Loucy (cell line): ENCODE measurements at regions not wholly inside any gene's neighbourhood (a gene's known extent, or its start where the extent isn't known, plus 50 kb on each side); places are given as distances from the start of the nearest gene placed in this dataset.
"Not testable (repeated sequence)": the region's sequence is repeated elsewhere in the genome, so short reads cannot be mapped to it uniquely, and the experiment has no call there.

Experiments used
- H2AFZ ChIP-seq: fragments of 200-600 bp; sonication (generic); 2 replicates; pipeline ENCODE4 v1.6.0; 2016; ENCODE audit warnings: antibody characterized with exemption, mild to moderate bottlenecking, low read length, moderate library complexity
- H3F3A ChIP-seq: fragments of 200-600 bp; 2 replicates; pipeline ENCODE4 v1.6.0; 2016; ENCODE audit warnings: antibody characterized with exemption, low read depth, mild to moderate bottlenecking
- H3K27me3 ChIP-seq: fragments of 200-600 bp; sonication (generic); 2 replicates; pipeline ENCODE4 v1.6.1; 2014; ENCODE audit warnings: low read length, mild to moderate bottlenecking; ENCODE audit not compliant: insufficient read depth, poor library complexity, severe bottlenecking
- H3K36me3 ChIP-seq: fragments of 200-600 bp; sonication (generic); 2 replicates; pipeline ENCODE4 v1.6.1; 2016; ENCODE audit warnings: low read length; ENCODE audit not compliant: insufficient read depth
- H3K4me1 ChIP-seq: fragments of 200-600 bp; sonication (generic); 2 replicates; pipeline ENCODE4 v1.5.1; 2014; ENCODE audit warnings: low read length, mild to moderate bottlenecking; ENCODE audit not compliant: insufficient read depth, poor library complexity, severe bottlenecking
- H3K4me2 ChIP-seq: fragments of 200-600 bp; sonication (generic); 2 replicates; pipeline ENCODE4 v1.6.0; 2014; ENCODE audit warnings: antibody characterized with exemption, low read length, low read depth, mild to moderate bottlenecking; ENCODE audit not compliant: poor library complexity, severe bottlenecking
- H3K4me3 ChIP-seq: fragments of 200-600 bp; sonication (generic); 2 replicates; pipeline ENCODE4 v1.5.1; 2014; ENCODE audit warnings: low read length, mild to moderate bottlenecking, mixed read lengths; ENCODE audit not compliant: poor library complexity, severe bottlenecking
- H3K79me2 ChIP-seq: fragments of 200-600 bp; sonication (generic); 2 replicates; pipeline ENCODE4 v1.6.1; 2014; ENCODE audit warnings: low read length; ENCODE audit not compliant: insufficient read depth
- H3K9ac ChIP-seq: fragments of 200-600 bp; sonication (generic); 2 replicates; pipeline ENCODE4 v1.6.0; 2014; ENCODE audit warnings: mild to moderate bottlenecking, low read depth, low read length, moderate library complexity; ENCODE audit not compliant: poor library complexity, severe bottlenecking
- H3K9me2 ChIP-seq: fragments of 200-600 bp; sonication (generic); replicated peaks from 2 replicates; pipeline ENCODE4 v1.6.1; 2016; ENCODE audit warnings: low read depth, low read length, mixed read lengths
- H3K9me3 ChIP-seq: fragments of 200-600 bp; sonication (generic); 2 replicates; pipeline ENCODE4 v1.6.1; 2014; ENCODE audit warnings: mild to moderate bottlenecking, antibody characterized with exemption, low read length, low read depth; ENCODE audit not compliant: insufficient read depth
- H4K20me1 ChIP-seq: fragments of 200-600 bp; sonication (generic); 2 replicates; pipeline ENCODE4 v1.6.0; 2014; ENCODE audit warnings: antibody characterized with exemption, low read length, mild to moderate bottlenecking; ENCODE audit not compliant: insufficient read depth, poor library complexity, severe bottlenecking
- EZH2phosphoT487 ChIP-seq: fragments of 200-600 bp; IDR thresholded peaks from 2 replicates; pipeline ENCODE4 v1.6.1; 2018; ENCODE audit warnings: antibody characterized with exemption, mild to moderate bottlenecking, moderate library complexity, borderline replicate concordance
- TF ChIP-seq, protein P1 (sequence below): fragments of 200-600 bp; sonication (generic); conservative IDR thresholded peaks from 2 replicates; pipeline ENCODE4 v1.5.1; 2014; ENCODE audit warnings: mild to moderate bottlenecking, antibody characterized with exemption, low read length

GRCh38 chr22:23466351-23466750, 113.7 kb downstream of the IGLL1 start:
- TF ChIP-seq EZH2phosphoT487: no peak
- TF ChIP-seq, protein P1, sequence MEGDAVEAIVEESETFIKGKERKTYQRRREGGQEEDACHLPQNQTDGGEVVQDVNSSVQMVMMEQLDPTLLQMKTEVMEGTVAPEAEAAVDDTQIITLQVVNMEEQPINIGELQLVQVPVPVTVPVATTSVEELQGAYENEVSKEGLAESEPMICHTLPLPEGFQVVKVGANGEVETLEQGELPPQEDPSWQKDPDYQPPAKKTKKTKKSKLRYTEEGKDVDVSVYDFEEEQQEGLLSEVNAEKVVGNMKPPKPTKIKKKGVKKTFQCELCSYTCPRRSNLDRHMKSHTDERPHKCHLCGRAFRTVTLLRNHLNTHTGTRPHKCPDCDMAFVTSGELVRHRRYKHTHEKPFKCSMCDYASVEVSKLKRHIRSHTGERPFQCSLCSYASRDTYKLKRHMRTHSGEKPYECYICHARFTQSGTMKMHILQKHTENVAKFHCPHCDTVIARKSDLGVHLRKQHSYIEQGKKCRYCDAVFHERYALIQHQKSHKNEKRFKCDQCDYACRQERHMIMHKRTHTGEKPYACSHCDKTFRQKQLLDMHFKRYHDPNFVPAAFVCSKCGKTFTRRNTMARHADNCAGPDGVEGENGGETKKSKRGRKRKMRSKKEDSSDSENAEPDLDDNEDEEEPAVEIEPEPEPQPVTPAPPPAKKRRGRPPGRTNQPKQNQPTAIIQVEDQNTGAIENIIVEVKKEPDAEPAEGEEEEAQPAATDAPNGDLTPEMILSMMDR: no peak
- H3K27me3 ChIP-seq: no peaks in the 10 kb centered on the region
- H3K9me3 ChIP-seq: no peaks in the 10 kb centered on the region
- no peaks in the 10 kb centered on the region for H4K20me1 ChIP-seq
- H3K9me2 ChIP-seq: no peaks in the 10 kb centered on the region
- no peaks in the 10 kb centered on the region for H3F3A ChIP-seq
- H3K9ac ChIP-seq: no peak overlapping the region
- H3K4me3 ChIP-seq: no peak overlapping the region
- no peaks in the 10 kb centered on the region for H3K36me3 ChIP-seq
- no peak overlapping the region for H3K4me2 ChIP-seq
- no peaks in the 10 kb centered on the region for H3K79me2 ChIP-seq
- H3K4me1 ChIP-seq: peaks cover 22% of the 10 kb centered on the region
- H2AFZ ChIP-seq: no peak overlapping the region

- not testable (repeated sequence) for H3K4me2 ChIP-seq, H3K79me2 ChIP-seq, H3K27me3 ChIP-seq
These were observed 115.3 kb downstream of the IGLL1 start for GRCh38 chr22:23464796-23465195.

DNA sequence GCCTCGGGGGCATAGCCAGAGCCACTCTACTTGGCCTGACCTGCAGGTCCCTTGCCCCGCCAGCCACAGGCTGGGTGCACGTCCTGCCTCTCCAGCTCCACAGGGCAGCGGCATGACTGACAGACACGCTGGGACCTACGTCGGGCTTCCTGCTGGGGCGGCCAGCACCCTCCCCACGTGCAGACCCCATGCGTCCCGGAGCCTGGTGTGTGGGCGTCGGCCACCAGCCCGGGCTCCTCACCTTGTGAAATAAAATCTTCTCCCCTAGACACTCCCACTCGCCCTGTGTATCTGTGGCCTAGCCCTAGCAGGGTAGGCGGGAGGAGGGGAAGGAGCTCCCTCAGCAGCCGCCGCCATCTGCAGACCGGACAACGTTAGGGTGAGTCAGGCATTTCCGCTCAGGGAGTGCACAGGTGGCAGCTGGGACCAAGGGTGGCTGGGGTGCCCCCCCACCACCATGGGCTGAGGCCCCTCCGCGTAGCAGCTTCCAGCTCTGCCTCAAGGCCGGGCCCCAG, 119.5 kb downstream of the IGLL1 start:
- H3K4me2 ChIP-seq: peak overlapping the region; percentile 53
- H3K27me3 ChIP-seq, H3F3A ChIP-seq, H3K36me3 ChIP-seq, H3K9me2 ChIP-seq, H3K9me3 ChIP-seq, H4K20me1 ChIP-seq: not testable (repeated sequence)
- 0 out of 2 replicates have a peak overlapping the region, but pooled peaks have one; percentile 52 for H2AFZ ChIP-seq
- H3K4me1 ChIP-seq: peaks cover 75% of the 10 kb centered on the region
- peak overlapping the region; percentile 64 for H3K4me3 ChIP-seq
- H3K79me2 ChIP-seq: peaks cover 28% of the 10 kb centered on the region
- peak overlapping the region; percentile 79 for H3K9ac ChIP-seq

More at GRCh38 chr22:23464796-23465195, 115.3 kb downstream of the IGLL1 start:
- H4K20me1 ChIP-seq, H2AFZ ChIP-seq, H3K9me3 ChIP-seq, H3K9ac ChIP-seq, H3K9me2 ChIP-seq, H3K36me3 ChIP-seq, H3K4me3 ChIP-seq, H3F3A ChIP-seq: not testable (repeated sequence)
- H3K4me1 ChIP-seq: peaks cover 33% of the 10 kb centered on the region

DNA sequence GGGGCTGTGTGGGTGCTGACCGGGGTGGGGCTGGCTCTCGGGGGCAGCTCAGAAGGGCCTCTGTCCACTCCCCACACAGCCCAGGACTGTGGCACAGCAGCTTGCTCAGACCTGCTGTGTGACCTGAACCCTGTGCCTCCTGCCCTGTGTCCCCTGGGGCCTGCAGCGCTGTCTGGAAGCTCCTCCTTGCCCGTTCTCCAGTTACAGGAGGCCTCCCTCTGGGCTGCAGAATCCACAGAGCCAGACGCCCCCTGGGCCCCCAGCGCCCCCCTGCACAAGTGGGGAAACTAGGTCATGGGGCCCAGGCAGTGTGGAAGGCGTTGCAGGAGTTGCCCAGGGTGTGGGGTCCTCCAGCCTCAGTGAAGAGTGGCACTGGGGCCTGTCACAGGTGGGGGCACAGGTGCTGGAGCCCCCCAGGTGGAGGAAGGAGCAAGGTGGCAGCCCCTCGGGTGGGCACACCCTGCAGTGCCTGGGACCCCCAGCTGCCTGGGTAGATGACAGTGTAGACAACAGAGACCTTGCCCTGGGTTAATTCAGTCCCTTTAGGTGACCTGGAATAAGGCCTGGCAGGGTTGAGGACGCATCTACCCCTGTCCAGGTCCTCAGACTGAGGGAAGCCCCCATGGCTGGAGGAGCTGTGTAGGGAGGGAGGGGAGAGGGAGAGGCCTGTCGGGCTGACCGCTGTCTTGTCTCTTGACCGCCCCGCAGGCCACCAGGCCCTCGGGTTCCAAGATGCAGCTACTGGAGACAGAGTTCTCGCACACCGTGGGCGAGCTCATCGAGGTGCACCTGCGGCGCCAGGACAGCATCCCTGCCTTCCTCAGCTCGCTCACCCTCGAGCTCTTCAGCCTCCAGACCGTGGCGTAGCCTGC, 120.2 kb downstream of the IGLL1 start:
- Histone ChIP-seq H3K4me3 (peak overlapping the region; percentile 64), H3K9ac (peak overlapping the region; percentile 79), H3K4me1 (peaks cover 75% of the 10 kb centered on the region), H3K4me2 (peak overlapping the region; percentile 53), H3K79me2 (peaks cover 28% of the 10 kb centered on the region)
- H3K27me3 ChIP-seq, H3K36me3 ChIP-seq, H4K20me1 ChIP-seq, H3K9me3 ChIP-seq, H3F3A ChIP-seq, H3K9me2 ChIP-seq, H2AFZ ChIP-seq: not testable (repeated sequence)
